GM19240 (cell line): ENCODE measurements at regions not wholly inside any gene's neighbourhood (a gene's known extent, or its start where the extent isn't known, plus 50 kb on each side); places are given as distances from the start of the nearest gene placed in this dataset.
"Not testable (repeated sequence)": the region's sequence is repeated elsewhere in the genome, so short reads cannot be mapped to it uniquely, and the experiment has no call there.

Source experiments
- DNase-seq: peaks from one replicate; pipeline ENCODE4 v3.0.0; 2011; ENCODE audit warnings: low spot score; ENCODE audit not compliant: insufficient read length

DNA sequence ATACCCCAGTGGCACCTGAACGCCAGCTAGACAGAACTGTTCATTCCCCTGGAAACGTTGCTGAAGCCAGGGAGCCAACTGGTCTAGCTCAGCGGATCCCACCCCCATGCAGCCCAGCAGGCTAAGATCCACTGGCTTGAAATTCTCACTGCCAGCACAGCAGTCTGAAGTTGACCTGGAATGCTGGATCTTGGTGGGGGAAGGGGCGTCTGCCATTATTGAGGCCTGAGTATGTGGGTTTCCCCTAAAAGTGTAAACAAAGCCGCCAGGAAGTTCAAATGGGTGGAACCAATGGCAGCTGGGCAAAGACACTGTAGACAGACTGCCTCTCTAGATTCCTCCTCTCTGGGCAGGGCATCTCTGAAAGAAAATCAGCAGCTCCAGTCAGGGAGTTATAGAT lies 213.0 kb downstream of the NKX6-1 start:
- no peak for DNase-seq

DNA sequence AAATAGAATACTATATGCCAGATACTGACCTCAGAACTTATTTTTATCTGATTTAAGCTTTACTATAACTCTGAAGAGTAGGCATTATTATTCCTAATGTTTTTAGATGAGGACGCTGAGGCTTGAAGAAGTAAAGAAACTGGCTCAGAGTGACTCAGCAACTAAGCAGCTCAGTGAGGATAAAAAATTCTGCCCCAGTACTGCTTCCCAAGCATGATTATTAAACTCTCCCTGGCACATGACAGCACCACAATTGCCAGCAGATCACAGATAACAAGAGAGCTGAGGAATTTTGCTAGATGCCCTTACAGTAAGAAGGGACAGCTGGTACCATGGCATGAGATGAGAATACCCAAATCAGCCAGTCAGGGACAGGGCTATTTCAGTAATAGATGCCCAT lies 219.4 kb downstream of the NKX6-1 start:
- no peak for DNase-seq

DNA sequence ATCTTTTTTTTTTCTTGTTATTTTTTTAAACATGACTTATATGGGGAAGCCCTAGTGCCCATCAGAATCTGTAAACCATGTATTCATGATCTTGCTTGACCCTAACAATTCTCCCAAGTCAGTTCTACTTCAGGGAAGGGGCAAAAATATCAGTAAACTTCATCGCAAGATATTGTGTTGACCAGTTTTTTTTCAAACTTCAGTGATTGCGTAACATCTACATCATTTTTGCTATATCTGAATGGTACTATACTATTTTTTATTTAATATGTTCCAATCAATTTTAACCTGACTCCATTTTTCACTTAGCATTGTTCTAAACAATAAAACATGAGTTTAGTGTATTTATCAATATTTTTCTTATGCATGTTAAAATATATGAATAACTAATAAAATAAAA lies 221.2 kb downstream of the NKX6-1 start:
- DNase-seq, result no peak

DNA sequence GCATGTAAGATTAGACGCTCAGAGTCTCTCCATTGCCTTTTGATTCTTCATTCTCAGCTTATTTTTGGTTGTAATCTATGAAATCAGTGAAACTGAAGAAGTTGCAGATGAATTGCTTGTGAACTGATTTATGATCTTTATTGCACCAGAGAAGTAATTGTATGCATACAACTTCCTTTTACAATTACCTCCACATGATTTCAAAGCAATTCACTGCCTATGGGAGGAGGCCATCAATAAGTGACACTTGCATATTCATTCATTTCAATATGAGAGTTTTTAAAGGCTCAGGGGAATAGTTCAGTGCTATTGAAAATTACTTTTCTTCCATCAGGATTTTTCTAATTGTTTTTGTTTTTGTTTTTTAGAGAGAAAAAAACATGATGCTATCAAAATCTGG lies 222.3 kb downstream of the NKX6-1 start:
- DNase-seq, result no peak

DNA sequence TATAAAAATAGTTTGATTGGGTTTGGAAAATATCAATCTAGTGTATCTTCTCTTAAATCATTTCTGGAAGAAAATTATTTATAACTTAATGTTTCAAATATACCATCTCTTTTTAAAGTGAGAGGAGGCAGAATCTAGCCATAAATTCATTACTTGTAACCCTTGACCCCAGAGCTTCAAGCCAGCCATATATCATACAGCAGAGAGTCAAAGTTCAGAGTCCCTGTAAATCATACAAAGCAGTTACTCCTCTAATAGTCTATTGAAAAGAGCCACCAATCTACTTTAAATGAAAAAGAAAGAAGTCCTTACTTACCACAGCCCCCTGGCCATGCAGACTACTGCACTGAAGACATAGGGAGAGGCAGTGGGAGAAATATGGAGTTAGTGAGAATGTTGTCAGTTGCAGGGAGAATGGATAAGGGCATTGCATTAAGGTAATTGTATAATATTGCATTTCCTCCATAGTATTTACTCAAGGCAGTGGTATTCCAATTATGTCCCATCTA lies 229.5 kb downstream of the NKX6-1 start:
- no peak for DNase-seq

DNA sequence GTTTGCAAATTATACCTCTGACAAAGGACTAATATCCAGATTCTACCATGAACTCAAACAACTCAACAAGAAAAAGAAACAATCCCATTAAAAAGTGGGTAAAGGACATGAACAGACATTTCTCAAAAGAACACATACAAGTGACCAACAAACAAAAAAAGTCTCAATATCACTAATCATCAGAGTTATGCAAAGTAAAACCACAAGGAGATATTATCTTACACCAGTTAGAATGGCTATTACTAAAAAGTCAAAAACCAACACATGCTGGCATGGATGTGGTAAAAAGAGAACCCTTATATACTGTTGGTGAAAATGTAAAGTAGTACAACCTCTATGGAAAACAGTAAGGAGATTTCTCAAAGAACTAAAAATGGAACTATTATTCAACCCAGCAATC lies 234.4 kb downstream of the NKX6-1 start:
- no peak for DNase-seq

- no peak for DNase-seq
These were observed 235.7 kb downstream of the NKX6-1 start for GRCh38 chr4:84263415-84263814.

GRCh38 chr4:84260495-84260894 lies 238.6 kb downstream of the NKX6-1 start:
- DNase-seq, result no peak

DNA sequence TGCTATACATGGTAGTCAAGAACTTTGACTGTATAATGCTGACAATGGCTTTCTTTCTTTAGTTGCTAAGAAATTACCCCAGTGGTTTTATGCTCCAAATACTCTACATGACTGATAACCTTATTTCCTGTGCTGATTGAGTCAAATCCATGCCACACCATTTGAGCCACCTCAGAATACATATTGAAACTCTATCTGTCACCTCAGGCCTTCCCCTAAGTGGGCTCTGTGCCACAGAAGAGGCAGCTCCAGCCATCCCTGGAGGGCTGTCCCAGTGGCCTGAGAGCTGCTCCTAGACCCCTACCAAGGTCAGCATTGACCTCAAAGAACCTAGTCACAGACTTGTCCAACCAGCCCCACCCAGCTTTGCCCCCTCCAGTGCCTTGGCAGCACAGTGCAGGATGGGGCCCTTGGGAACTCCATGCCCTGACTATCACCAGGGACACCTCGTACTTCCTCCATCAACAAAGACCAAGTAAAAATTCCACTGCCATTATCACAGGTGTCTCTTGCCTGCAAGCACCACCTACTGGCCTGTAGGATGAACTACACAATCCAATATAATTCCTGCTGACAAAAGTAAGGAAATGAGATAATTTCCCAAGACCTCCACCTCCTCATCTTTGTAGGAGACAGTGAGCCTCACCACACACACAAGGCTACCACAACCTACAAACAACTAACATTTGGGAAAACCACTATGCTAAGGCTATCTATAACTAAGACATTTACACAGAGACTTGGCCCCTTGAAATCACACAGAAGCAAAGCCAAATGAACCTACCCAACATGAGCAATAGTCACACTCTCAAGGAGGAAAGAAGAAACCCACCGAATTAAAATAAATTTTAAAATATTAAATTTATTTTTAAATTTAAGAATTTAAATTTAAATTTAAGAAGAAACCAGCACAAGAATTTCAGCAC lies 239.9 kb downstream of the NKX6-1 start:
- DNase-seq, result no peak

GRCh38 chr4:84254537-84254936 lies 244.6 kb downstream of the NKX6-1 start:
- no peak for DNase-seq

GRCh38 chr4:84249521-84249920 lies 249.6 kb downstream of the NKX6-1 start:
- no peak for DNase-seq

DNA sequence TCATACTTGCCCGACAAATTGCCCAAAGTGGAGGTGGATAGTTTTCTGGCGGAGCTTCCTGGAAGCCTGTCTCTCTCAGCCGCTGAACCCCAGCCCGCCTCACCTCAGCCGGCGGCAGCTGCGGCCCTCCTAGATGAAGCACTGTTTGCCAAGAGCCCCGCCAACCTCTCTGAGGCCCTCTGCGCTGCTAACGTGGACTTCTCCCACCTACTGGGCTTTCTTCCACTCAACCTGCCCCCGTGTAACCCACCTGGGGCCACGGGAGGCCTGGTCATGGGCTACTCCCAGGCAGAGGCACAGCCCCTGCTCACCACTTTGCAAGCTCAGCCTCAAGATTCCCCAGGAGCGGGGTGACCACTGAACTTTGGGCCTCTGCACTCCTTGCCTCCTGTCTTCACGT lies 254.1 kb downstream of the NKX6-1 start:
- not testable (repeated sequence) for DNase-seq

DNA sequence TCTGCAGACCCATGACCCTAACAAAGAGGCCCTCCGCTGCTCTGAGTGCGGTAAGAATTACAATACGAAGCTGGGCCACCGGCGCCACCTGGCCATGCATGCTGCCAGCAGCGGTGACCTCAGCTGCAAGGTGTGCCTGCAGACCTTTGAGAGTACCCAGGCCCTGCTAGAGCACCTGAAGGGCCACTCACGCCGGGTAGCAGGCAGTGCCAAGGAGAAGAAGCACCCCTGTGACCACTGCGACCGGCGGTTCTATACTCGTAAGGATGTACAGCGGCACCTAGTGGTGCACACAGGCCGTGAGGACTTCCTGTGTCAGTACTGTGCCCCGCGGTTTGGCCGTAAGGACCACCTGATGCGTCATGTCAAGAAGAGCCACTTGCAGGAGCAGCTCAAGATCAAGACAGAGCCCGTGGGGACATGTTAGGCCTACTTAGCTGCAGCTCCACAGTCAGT lies 254.7 kb downstream of the NKX6-1 start:
- not testable (repeated sequence) for DNase-seq

GRCh38 chr4:84243685-84244084 lies 255.4 kb downstream of the NKX6-1 start:
- no peak for DNase-seq

- DNase-seq, result no peak
These were observed 259.7 kb downstream of the NKX6-1 start for GRCh38 chr4:84239278-84239845.

GRCh38 chr4:84238247-84239090 lies 260.6 kb downstream of the NKX6-1 start:
- DNase-seq, result no peak

GRCh38 chr4:84237008-84237407 lies 262.1 kb downstream of the NKX6-1 start:
- DNase-seq, result no peak

GRCh38 chr4:84235126-84235944 lies 263.8 kb downstream of the NKX6-1 start:
- peak; percentile 19 for DNase-seq

GRCh38 chr4:84232309-84233095 lies 266.6 kb downstream of the NKX6-1 start:
- no peak for DNase-seq

DNA sequence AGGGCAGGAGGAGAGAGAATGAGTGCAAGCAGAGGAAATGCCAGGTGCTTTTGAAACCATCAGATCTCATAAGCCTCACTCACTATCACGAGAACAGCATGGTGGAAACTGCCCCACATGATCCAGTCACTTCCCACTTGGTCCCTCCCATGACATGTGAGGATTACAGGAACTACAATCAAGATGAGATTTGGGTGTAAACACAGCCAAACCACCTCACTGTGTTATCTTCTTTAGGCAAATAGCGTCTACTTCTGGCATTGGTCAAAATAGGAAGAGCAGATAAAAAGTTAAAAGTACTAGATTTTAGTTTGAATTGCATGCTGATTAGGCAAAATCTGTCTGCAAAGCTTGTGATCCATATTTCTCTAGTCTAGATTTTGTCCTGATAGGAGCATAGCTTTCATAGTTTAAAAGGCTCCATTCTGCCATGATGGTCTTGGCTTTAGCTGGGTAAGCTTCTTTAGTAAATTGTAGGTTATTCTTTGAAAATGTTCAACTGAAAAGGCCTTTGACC lies 267.5 kb downstream of the NKX6-1 start:
- no peak for DNase-seq
